OCI-LY7 (cell line): ENCODE measurements at regions not wholly inside any gene's neighbourhood (a gene's known extent, or its start where the extent isn't known, plus 50 kb on each side); places are given as distances from the start of the nearest gene placed in this dataset.

ENCODE experiments used
- EZH2phosphoT487 ChIP-seq: fragments of 200-600 bp; sonication (generic); IDR thresholded peaks from 2 replicates; pipeline ENCODE4 v1.6.1; 2018; ENCODE audit warnings: low read depth, borderline replicate concordance, mild to moderate bottlenecking, mixed run types, antibody characterized with exemption, low read length, moderate library complexity, mixed read lengths
- TF ChIP-seq, protein P1 (sequence below): fragments of 200-600 bp; sonication (generic); conservative IDR thresholded peaks from 2 replicates; pipeline ENCODE4 v1.5.1; 2014; ENCODE audit warnings: mild to moderate bottlenecking, antibody characterized with exemption, low read length, moderate library complexity, mixed read lengths

DNA sequence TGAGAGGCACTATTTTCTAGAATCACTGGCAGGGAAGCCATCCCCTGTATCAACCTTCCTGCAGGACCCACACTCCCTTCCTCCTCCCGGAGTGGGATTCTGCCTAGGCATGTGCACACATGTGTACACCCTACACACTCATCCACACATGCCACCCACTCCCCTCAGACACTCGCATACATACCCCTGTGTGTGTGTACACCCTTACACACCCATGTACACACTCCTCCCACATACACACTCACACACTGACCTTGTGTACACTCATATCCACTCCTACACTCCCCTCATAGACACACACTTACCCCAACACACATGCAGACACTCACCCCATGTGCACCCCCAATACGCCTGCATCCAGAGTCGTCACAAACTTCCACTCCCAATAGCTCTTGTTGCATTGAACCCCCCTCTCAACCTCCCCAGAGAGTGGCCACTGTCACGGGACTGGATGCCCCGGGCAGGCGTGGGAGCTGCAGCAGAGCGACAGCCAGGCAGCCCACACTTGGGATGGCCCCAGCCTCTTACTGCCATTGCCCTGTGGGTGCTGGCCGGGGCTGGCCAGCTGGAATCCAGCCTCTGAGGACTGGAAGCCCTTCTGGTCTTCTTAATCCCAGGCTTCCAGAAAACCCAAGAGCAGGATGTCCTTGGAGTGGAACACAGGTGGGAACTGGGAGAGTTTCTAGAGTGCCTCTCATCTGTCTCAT, 251.0 kb downstream of the LOXHD1 start:
- TF ChIP-seq, protein P1, sequence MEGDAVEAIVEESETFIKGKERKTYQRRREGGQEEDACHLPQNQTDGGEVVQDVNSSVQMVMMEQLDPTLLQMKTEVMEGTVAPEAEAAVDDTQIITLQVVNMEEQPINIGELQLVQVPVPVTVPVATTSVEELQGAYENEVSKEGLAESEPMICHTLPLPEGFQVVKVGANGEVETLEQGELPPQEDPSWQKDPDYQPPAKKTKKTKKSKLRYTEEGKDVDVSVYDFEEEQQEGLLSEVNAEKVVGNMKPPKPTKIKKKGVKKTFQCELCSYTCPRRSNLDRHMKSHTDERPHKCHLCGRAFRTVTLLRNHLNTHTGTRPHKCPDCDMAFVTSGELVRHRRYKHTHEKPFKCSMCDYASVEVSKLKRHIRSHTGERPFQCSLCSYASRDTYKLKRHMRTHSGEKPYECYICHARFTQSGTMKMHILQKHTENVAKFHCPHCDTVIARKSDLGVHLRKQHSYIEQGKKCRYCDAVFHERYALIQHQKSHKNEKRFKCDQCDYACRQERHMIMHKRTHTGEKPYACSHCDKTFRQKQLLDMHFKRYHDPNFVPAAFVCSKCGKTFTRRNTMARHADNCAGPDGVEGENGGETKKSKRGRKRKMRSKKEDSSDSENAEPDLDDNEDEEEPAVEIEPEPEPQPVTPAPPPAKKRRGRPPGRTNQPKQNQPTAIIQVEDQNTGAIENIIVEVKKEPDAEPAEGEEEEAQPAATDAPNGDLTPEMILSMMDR: no peak
- TF ChIP-seq EZH2phosphoT487: no peak
